GM12878 (cell line): ENCODE measurements at regions not wholly inside any gene's neighbourhood (a gene's known extent, or its start where the extent isn't known, plus 50 kb on each side); places are given as distances from the start of the nearest gene placed in this dataset.

Source experiments
- ATAC-seq: fragments of 200-7000 bp; cut with Tn5 transposase; 3 replicates; pipeline ENCODE4 v1.9.1; 2020; ENCODE audit warnings: mild to moderate bottlenecking, moderate library complexity
- BruUV-seq: library from RNA; stranded (reverse); fragments of 400-500 nt; replicated peaks from 2 replicates; lab custom pipeline; 2021; lab: Mats Ljungman, UMichigan
- CTCF ChIA-PET: fragments of 300-600 bp; sonication (Branson Sonifier 250); formaldehyde crosslinking; extraction: SDS; loops from one replicate; lab custom pipeline; 2021; ENCODE audit warnings: inconsistent platforms; lab: Yijun Ruan, JAX
- POLR2A ChIA-PET: fragments of 350-600 bp; formaldehyde crosslinking; extraction: SDS; loops from one replicate; lab custom pipeline; 2021; ENCODE audit warnings: inconsistent platforms; lab: Charles Lee
- RAD21 ChIA-PET: fragments of 300-600 bp; sonication (Branson Sonifier 250); formaldehyde crosslinking; loops from one replicate; lab custom pipeline; 2023; ENCODE audit warnings: antibody characterized with exemption; ENCODE audit not compliant: unreplicated experiment; lab: Charles Lee
- SMC1A ChIA-PET: fragments of 300-600 bp; sonication (Branson Sonifier 250); formaldehyde crosslinking; loops from one replicate; lab custom pipeline; 2023; ENCODE audit not compliant: unreplicated experiment, uncharacterized antibody; lab: Charles Lee
- DNase-seq: peaks from one replicate; pipeline ENCODE4 v3.0.0-alpha.2; 2011; ENCODE audit warnings: low read depth, low spot score
- FAIRE-seq: peaks from 3 replicates; lab custom pipeline; 2011; peaks lifted over from hg19 to GRCh38; lab: Jason Lieb, UNC
- H2AFZ ChIP-seq: 2 replicates; pipeline ENCODE4 v1.6.0; 2011; ENCODE audit warnings: low read depth, low read length, control low read depth; ENCODE audit not compliant: control insufficient read depth
- H3K27ac ChIP-seq: 2 replicates; pipeline ENCODE4 v1.5.1; 2011; ENCODE audit warnings: control low read depth; ENCODE audit not compliant: control insufficient read depth, insufficient read depth
- H3K27me3 ChIP-seq, 2 experiments: replicated peaks in 1 of 2; 2 replicates each; pipeline versions ENCODE4 v1.6.0 to v1.6.1; 2011; ENCODE audit warnings: low read length in 1 of 2; ENCODE audit not compliant: control insufficient read depth in 2 of 2, insufficient read depth in 2 of 2
- H3K36me3 ChIP-seq, 2 experiments: 2 replicates each; pipeline ENCODE4 v1.5.1; 2011; ENCODE audit warnings: low read length in 1 of 2; ENCODE audit not compliant: control insufficient read depth in 2 of 2, insufficient read depth in 2 of 2
- H3K4me1 ChIP-seq: 2 replicates; pipeline ENCODE4 v1.6.1; 2011; ENCODE audit warnings: mild to moderate bottlenecking, low read length, moderate library complexity, mixed read lengths; ENCODE audit not compliant: control insufficient read depth, insufficient read depth
- H3K4me2 ChIP-seq: 2 replicates; pipeline ENCODE4 v1.6.0; 2011; ENCODE audit warnings: control low read depth; ENCODE audit not compliant: control insufficient read depth, insufficient read depth
- H3K4me3 ChIP-seq: fragments of 200-600 bp; sonication (generic); 2 replicates; pipeline ENCODE4 v1.5.1; 2016
- H3K79me2 ChIP-seq: 2 replicates; pipeline ENCODE4 v1.6.0; 2011; ENCODE audit warnings: low read length; ENCODE audit not compliant: control insufficient read depth, insufficient read depth
- H3K9ac ChIP-seq: 2 replicates; pipeline ENCODE4 v1.8.0; 2011; ENCODE audit warnings: low read length, control low read depth, mixed read lengths; ENCODE audit not compliant: control insufficient read depth, insufficient read depth
- H3K9me3 ChIP-seq: replicated peaks from 3 replicates; pipeline ENCODE4 v1.5.1; 2011; ENCODE audit warnings: mild to moderate bottlenecking, low read length; ENCODE audit not compliant: control insufficient read depth, insufficient read depth
- H4K20me1 ChIP-seq: 2 replicates; pipeline ENCODE4 v1.6.0; 2011; ENCODE audit not compliant: control insufficient read depth, insufficient read depth
- JUND ChIP-seq: IDR thresholded peaks from 2 replicates; pipeline ENCODE4 v1.6.1; 2012; ENCODE audit warnings: low read depth, mild to moderate bottlenecking, low read length, improper control_type of control experiment, moderate library complexity
- NFYA ChIP-seq: IDR thresholded peaks from 2 replicates; pipeline ENCODE4 v1.6.1; 2011; ENCODE audit warnings: low read depth, mild to moderate bottlenecking, low read length, improper control_type of control experiment, borderline replicate concordance
- NKRF ChIP-seq: fragments of 450-650 bp; conservative IDR thresholded peaks from 2 replicates; pipeline ENCODE4 v1.6.1; 2017; ENCODE audit warnings: mild to moderate bottlenecking, moderate library complexity
- SMAD1 ChIP-seq: fragments of 450-650 bp; IDR thresholded peaks from 2 replicates; pipeline ENCODE4 v1.6.1; 2018; ENCODE audit warnings: mild to moderate bottlenecking, low read depth; ENCODE audit not compliant: partially characterized antibody
- SMARCA5 ChIP-seq: fragments of 450-650 bp; IDR thresholded peaks from 2 replicates; pipeline ENCODE4 v1.6.1; 2017; ENCODE audit warnings: mild to moderate bottlenecking
- TBL1XR1 ChIP-seq: IDR thresholded peaks from 2 replicates; pipeline ENCODE4 v1.6.1; 2012; ENCODE audit warnings: low read depth, low read length, improper control_type of control experiment
- USF1 ChIP-seq: IDR thresholded peaks from 2 replicates; pipeline ENCODE4 v1.6.1; 2011; ENCODE audit warnings: borderline replicate concordance, low read depth, mild to moderate bottlenecking, moderate library complexity, mixed read lengths, low read length; ENCODE audit not compliant: insufficient read depth; ENCODE audit errors: extremely low read length
- ZNF622 ChIP-seq: fragments of 450-650 bp; IDR thresholded peaks from 2 replicates; pipeline ENCODE4 v1.6.1; 2017; ENCODE audit warnings: mild to moderate bottlenecking, inconsistent platforms
- WGBS: methylation state at CpG from one replicate; pipeline ENCODE4 v1.1.6; 2016; ENCODE audit warnings: low lambda C conversion rate; ENCODE audit not compliant: insufficient replicate concordance, insufficient coverage; ENCODE audit errors: missing lambda C conversion rate; 5-methylcytosine and 5-hydroxymethylcytosine counted together
- in situ Hi-C: fragments of 300-500 bp; cut with MboI; formaldehyde crosslinking; loops from 9 replicates; pipeline ENCODE4 v1.14.3; 2018; ENCODE audit warnings: mixed read lengths
- intact Hi-C: fragments of 100-400 bp; cut with micrococcal nuclease; formaldehyde crosslinking; loops from one replicate; pipeline ENCODE4 v1.14.2; 2022; ENCODE audit not compliant: unreplicated experiment
- TF ChIP-seq, protein P1 (sequence below): IDR thresholded peaks from 2 replicates; pipeline ENCODE4 v1.6.1; 2012; ENCODE audit warnings: improper control_type of control experiment, low read depth, low read length; ENCODE audit not compliant: insufficient replicate concordance
- TF ChIP-seq, protein P2 (sequence below): fragments of 450-650 bp; formaldehyde crosslinking; IDR thresholded peaks from 2 replicates; pipeline ENCODE4 v1.4.0; 2022; ENCODE audit warnings: mild to moderate bottlenecking, moderate library complexity

DNA sequence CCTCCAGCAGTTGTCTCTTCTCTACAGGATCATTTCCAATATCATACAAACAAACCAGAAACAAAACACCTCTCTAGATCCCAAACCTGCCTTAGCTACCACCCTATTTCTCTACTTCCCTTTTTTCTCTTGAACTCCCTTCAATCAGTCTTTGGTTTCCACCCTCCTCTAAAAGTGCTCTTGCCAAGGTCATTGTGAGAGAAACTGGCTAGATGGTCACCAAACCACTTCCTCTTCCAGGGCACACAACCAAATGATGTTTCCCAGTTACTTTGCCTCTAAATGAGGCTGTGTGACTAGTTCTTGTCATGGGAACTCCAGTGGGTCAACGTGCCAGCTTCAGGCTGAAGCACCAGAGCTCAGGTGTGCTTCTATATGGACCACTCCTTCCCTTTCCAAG, 85.8 kb upstream of the ARMC2 start (continued):
- TF ChIP-seq, protein P1, sequence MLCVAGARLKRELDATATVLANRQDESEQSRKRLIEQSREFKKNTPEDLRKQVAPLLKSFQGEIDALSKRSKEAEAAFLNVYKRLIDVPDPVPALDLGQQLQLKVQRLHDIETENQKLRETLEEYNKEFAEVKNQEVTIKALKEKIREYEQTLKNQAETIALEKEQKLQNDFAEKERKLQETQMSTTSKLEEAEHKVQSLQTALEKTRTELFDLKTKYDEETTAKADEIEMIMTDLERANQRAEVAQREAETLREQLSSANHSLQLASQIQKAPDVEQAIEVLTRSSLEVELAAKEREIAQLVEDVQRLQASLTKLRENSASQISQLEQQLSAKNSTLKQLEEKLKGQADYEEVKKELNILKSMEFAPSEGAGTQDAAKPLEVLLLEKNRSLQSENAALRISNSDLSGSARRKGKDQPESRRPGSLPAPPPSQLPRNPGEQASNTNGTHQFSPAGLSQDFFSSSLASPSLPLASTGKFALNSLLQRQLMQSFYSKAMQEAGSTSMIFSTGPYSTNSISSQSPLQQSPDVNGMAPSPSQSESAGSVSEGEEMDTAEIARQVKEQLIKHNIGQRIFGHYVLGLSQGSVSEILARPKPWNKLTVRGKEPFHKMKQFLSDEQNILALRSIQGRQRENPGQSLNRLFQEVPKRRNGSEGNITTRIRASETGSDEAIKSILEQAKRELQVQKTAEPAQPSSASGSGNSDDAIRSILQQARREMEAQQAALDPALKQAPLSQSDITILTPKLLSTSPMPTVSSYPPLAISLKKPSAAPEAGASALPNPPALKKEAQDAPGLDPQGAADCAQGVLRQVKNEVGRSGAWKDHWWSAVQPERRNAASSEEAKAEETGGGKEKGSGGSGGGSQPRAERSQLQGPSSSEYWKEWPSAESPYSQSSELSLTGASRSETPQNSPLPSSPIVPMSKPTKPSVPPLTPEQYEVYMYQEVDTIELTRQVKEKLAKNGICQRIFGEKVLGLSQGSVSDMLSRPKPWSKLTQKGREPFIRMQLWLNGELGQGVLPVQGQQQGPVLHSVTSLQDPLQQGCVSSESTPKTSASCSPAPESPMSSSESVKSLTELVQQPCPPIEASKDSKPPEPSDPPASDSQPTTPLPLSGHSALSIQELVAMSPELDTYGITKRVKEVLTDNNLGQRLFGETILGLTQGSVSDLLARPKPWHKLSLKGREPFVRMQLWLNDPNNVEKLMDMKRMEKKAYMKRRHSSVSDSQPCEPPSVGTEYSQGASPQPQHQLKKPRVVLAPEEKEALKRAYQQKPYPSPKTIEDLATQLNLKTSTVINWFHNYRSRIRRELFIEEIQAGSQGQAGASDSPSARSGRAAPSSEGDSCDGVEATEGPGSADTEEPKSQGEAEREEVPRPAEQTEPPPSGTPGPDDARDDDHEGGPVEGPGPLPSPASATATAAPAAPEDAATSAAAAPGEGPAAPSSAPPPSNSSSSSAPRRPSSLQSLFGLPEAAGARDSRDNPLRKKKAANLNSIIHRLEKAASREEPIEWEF: no peak

DNA sequence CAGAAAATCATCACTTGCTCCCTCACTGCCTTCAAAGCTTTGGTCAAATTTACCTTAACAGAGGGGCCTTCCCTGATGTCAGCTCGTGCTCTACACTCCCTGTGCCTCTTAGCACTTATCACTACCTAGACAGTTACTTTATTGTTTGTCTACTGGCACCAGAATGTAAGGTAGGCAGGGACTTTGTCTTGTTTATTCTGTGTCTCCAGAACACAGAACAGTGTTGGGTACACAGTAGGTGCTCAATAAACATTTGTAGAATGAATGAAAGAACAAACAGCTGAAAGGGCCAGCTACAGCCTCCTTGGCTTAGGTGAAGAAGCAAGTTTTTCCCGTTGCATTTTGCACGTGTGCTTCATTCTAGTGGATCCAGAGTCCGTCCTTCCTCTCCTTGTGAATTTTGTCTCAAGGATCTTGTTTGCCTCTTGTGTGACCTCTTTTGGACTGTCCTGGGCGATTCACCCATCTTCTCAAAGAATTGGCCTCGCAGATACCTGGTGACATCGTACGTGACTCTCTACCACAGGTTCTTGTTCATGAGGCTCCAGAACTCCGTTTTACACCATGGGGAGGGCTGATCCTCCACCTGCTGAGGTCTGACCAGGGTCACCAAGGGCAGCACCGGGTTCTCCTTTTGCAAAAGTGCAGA, 84.2 kb upstream of the ARMC2 start:
- Histone ChIP-seq H3K9me3 (no peaks in the 10 kb centered on the region), H3K4me2 (no peak overlapping the region), H2AFZ (no peak overlapping the region), H3K4me1 (no peaks in the 10 kb centered on the region), H3K9ac (no peak overlapping the region), H3K79me2 (no peaks in the 10 kb centered on the region), H3K36me3 (no peaks in the 10 kb centered on the region), H3K27me3 (peaks cover 5 to 12% of the 10 kb centered on the region in 2 experiments), H3K27ac (no peak overlapping the region), H4K20me1 (no peaks in the 10 kb centered on the region), H3K4me3 (no peak overlapping the region)
- DNase-seq (no peak), FAIRE-seq (no peak), ATAC-seq (no peak)
- ChIA-PET POLR2A (no interaction called here), CTCF (no interaction called here), SMC1A (no interaction called here), RAD21 (no interaction called here)
- WGBS: 41% methylated on average over 10 of the region's 10 CpGs
- no TSS peak for BruUV-seq
- intact Hi-C loops (no loop called here), in situ Hi-C loops (no loop called here)
- TF ChIP-seq NKRF: no peak
- TF ChIP-seq, protein P2, sequence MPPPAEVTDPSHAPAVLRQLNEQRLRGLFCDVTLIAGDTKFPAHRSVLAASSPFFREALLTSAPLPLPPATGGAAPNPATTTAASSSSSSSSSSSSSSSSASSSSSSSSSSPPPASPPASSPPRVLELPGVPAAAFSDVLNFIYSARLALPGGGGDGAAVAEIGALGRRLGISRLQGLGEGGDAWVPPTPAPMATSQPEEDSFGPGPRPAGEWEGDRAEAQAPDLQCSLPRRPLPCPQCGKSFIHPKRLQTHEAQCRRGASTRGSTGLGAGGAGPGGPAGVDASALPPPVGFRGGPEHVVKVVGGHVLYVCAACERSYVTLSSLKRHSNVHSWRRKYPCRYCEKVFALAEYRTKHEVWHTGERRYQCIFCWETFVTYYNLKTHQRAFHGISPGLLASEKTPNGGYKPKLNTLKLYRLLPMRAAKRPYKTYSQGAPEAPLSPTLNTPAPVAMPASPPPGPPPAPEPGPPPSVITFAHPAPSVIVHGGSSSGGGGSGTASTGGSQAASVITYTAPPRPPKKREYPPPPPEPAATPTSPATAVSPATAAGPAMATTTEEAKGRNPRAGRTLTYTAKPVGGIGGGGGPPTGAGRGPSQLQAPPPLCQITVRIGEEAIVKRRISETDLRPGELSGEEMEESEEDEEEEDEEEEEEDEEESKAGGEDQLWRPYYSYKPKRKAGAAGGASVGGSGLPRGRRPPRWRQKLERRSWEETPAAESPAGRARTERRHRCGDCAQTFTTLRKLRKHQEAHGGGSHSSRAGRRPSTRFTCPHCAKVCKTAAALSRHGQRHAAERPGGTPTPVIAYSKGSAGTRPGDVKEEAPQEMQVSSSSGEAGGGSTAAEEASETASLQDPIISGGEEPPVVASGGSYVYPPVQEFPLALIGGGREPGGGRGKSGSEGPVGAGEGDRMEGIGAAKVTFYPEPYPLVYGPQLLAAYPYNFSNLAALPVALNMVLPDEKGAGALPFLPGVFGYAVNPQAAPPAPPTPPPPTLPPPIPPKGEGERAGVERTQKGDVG (CRISPR knock-in tag): no peak
- no peak for TF ChIP-seq JUND
- no peak for TF ChIP-seq TBL1XR1
- no peak for TF ChIP-seq USF1
- TF ChIP-seq ZNF622: no peak
- TF ChIP-seq SMARCA5: no peak
- TF ChIP-seq SMAD1: no peak
- TF ChIP-seq NFYA: no peak
